ENCODE measurements at regions not wholly inside any gene's neighbourhood (a gene's known extent, or its start where the extent isn't known, plus 50 kb on each side); places are given as distances from the start of the nearest gene placed in this dataset.

GRCh38 chr4:157961229-157961990 lies 211.4 kb downstream of the GASK1B start:
- CTCF ChIA-PET: no interaction called here
- Histone ChIP-seq H3K4me2 (no peak overlapping the region), H3K9me2 (ENCODE audit: insufficient read depth) (no peaks in the 10 kb centered on the region), H3K79me2 (ENCODE audit: low read depth) (no peaks in the 10 kb centered on the region), H3F3A (ENCODE audit: insufficient read depth, low read depth) (no peaks in the 10 kb centered on the region), H3K36me3 (ENCODE audit: low read depth) (no peaks in the 10 kb centered on the region), H2AFZ (no peak overlapping the region), H3K27me3 (ENCODE audit: insufficient read depth, low read depth) (no peaks in the 10 kb centered on the region), H4K20me1 (ENCODE audit: insufficient read depth) (no peaks in the 10 kb centered on the region), H3K27ac (no peak overlapping the region), H3K9me3 (ENCODE audit: insufficient read depth, low read depth) (no peaks in the 10 kb centered on the region), H3K4me1 (replicated peaks; ENCODE audit: insufficient read depth) (no peaks in the 10 kb centered on the region), H3K4me3 (no peak overlapping the region)
- no peak for DNase-seq
- intact Hi-C loops (cut with micrococcal nuclease; ENCODE audit: unreplicated experiment): no loop called here
- no TSS peak for BruUV-seq (replicated peaks)
- POLR2A ChIA-PET (ENCODE audit: unreplicated experiment): interaction anchor here (0.5 kb wide), 1 partner anchor 12 kb away, joined by 6 read pairs; no protein-coding TSS in a partner anchor
- TF ChIP-seq EZH2 (IDR thresholded peaks at IDR 0.05; ENCODE audit: low read depth) (no peak), CTCF (conservative IDR thresholded peaks at IDR 0.05) (no peak)

- no peaks in the 10 kb centered on the region for H3K9me2 ChIP-seq (ENCODE audit: insufficient read depth)
- H4K20me1 ChIP-seq (ENCODE audit: insufficient read depth): no peaks in the 10 kb centered on the region
- H2AFZ ChIP-seq: no peak overlapping the region
- CTCF ChIA-PET: no interaction called here
- H3K27ac ChIP-seq: no peak overlapping the region
- H3K79me2 ChIP-seq (ENCODE audit: low read depth): no peaks in the 10 kb centered on the region
- intact Hi-C loops (cut with micrococcal nuclease; ENCODE audit: unreplicated experiment): no loop called here
- no peak for TF ChIP-seq EZH2 (IDR thresholded peaks at IDR 0.05; ENCODE audit: low read depth)
- no peak for TF ChIP-seq CTCF (conservative IDR thresholded peaks at IDR 0.05)
- no peak overlapping the region for H3K4me3 ChIP-seq
- H3F3A ChIP-seq (ENCODE audit: insufficient read depth, low read depth): no peaks in the 10 kb centered on the region
- DNase-seq: no peak
- no peaks in the 10 kb centered on the region for H3K27me3 ChIP-seq (ENCODE audit: insufficient read depth, low read depth)
- no peak overlapping the region for H3K4me2 ChIP-seq
- H3K4me1 ChIP-seq (replicated peaks; ENCODE audit: insufficient read depth): peaks cover 8% of the 10 kb centered on the region; the same call in 1 of the 2 replicates
- POLR2A ChIA-PET (ENCODE audit: unreplicated experiment): interaction anchor here (0.7 kb wide), 1 partner anchor 49 kb away, joined by 4 read pairs; no protein-coding TSS in a partner anchor
- no TSS peak for BruUV-seq (replicated peaks)
- no peaks in the 10 kb centered on the region for H3K36me3 ChIP-seq (ENCODE audit: low read depth)
- no peaks in the 10 kb centered on the region for H3K9me3 ChIP-seq (ENCODE audit: insufficient read depth, low read depth)
These were observed 214.9 kb downstream of the GASK1B start for GRCh38 chr4:157957905-157958304.

- DNase-seq: no peak
- no peaks in the 10 kb centered on the region for H4K20me1 ChIP-seq (ENCODE audit: insufficient read depth)
- intact Hi-C loops (cut with micrococcal nuclease; ENCODE audit: unreplicated experiment): no loop called here
- H3K36me3 ChIP-seq (ENCODE audit: low read depth): no peaks in the 10 kb centered on the region
- H3K79me2 ChIP-seq (ENCODE audit: low read depth): no peaks in the 10 kb centered on the region
- ChIA-PET CTCF (no interaction called here), POLR2A (ENCODE audit: unreplicated experiment) (no interaction called here)
- H3K4me1 ChIP-seq (replicated peaks; ENCODE audit: insufficient read depth): no peaks in the 10 kb centered on the region
- H3K27ac ChIP-seq: no peak overlapping the region
- no peak overlapping the region for H3K4me3 ChIP-seq
- no peaks in the 10 kb centered on the region for H3K9me2 ChIP-seq (ENCODE audit: insufficient read depth)
- H3K9me3 ChIP-seq (ENCODE audit: insufficient read depth, low read depth): no peaks in the 10 kb centered on the region
- no peak overlapping the region for H3K4me2 ChIP-seq
- no peaks in the 10 kb centered on the region for H3F3A ChIP-seq (ENCODE audit: insufficient read depth, low read depth)
- BruUV-seq (replicated peaks): no TSS peak
- TF ChIP-seq EZH2 (IDR thresholded peaks at IDR 0.05; ENCODE audit: low read depth): no peak
- TF ChIP-seq CTCF (conservative IDR thresholded peaks at IDR 0.05): no peak
- no peaks in the 10 kb centered on the region for H3K27me3 ChIP-seq (ENCODE audit: insufficient read depth, low read depth)
- no peak overlapping the region for H2AFZ ChIP-seq
These were observed 230.8 kb downstream of the GASK1B start for GRCh38 chr4:157942017-157942416.

Data from PC-9 (cell line).